ENCODE measurements at regions not wholly inside any gene's neighbourhood (a gene's known extent, or its start where the extent isn't known, plus 50 kb on each side); places are given as distances from the start of the nearest gene placed in this dataset.

- H2BK15ac ChIP-seq (ENCODE audit: low read length) = no peak overlapping the region
- no peak overlapping the region for H3K9ac ChIP-seq (replicated peaks in 1 of 4; ENCODE audit: extremely low read depth in 1 of 4, low read depth in 3 of 4, low read length in 3 of 4)
- H3K18ac ChIP-seq (ENCODE audit: extremely low read depth, low read length) = no peak overlapping the region
- no peak overlapping the region for H4K5ac ChIP-seq (ENCODE audit: insufficient read length, low read depth, low read length)
- no peaks in the 10 kb centered on the region for H4K20me1 ChIP-seq (replicated peaks in 1 of 2; ENCODE audit: control insufficient read depth in 1 of 2, insufficient read depth in 2 of 2, low read length in 2 of 2)
- H3K56ac ChIP-seq (replicated peaks; ENCODE audit: insufficient read length, low read depth, low read length) = no peak overlapping the region
- H3K79me2 ChIP-seq (ENCODE audit: control insufficient read depth in 1 of 2, insufficient read depth in 2 of 2, low read length in 2 of 2) = no peaks in the 10 kb centered on the region
- no peak overlapping the region for H3K27ac ChIP-seq (ENCODE audit: low read depth, low read length)
- FAIRE-seq = no peak
- no peak overlapping the region for H2BK120ac ChIP-seq (replicated peaks; ENCODE audit: low read depth, low read length)
- no peak overlapping the region for H3K23ac ChIP-seq (ENCODE audit: insufficient read length)
- H3K14ac ChIP-seq (ENCODE audit: insufficient read length) = no peak overlapping the region
- no peak overlapping the region for H2BK20ac ChIP-seq (ENCODE audit: low read length)
- H3K23me2 ChIP-seq (ENCODE audit: low read depth, low read length) = no peaks in the 10 kb centered on the region
- ChIA-PET POLR2A (ENCODE audit: partially characterized antibody) (no interaction called here), CTCF (ENCODE audit: partially characterized antibody) (interaction anchor here (0.6 to 4.3 kb wide), 4 partner anchors 9 to 857 kb away, joined by 3 to 13 read pairs (median 4); no protein-coding TSS in a partner anchor)
- no peak overlapping the region for H4K8ac ChIP-seq (ENCODE audit: extremely low read depth, insufficient read depth, low read length)
- TF ChIP-seq SIX5 (IDR thresholded peaks at IDR 0.05; ENCODE audit: low read depth, low read length) = no peak
- no peak for TF ChIP-seq EGR1 (IDR thresholded peaks at IDR 0.05; ENCODE audit: borderline replicate concordance, low read depth, low read length)
- no peak for TF ChIP-seq RBBP5 (IDR thresholded peaks at IDR 0.05; ENCODE audit: borderline replicate concordance, low read depth, low read length)
- no peak for TF ChIP-seq SP2 (IDR thresholded peaks at IDR 0.05; ENCODE audit: low read length)
- no peak for TF ChIP-seq CBX5 (IDR thresholded peaks at IDR 0.05; ENCODE audit: low read depth, low read length)
- no peak for TF ChIP-seq RXRA (IDR thresholded peaks at IDR 0.05; ENCODE audit: insufficient read depth, low read depth, low read length)
- TF ChIP-seq ATF2 (IDR thresholded peaks at IDR 0.05; ENCODE audit: low read length) = no peak
- no peak for TF ChIP-seq GABPA (IDR thresholded peaks at IDR 0.05; ENCODE audit: borderline replicate concordance, insufficient read depth, low read length)
- TF ChIP-seq HDAC6 (IDR thresholded peaks at IDR 0.05; ENCODE audit: low read depth, low read length) = no peak
- no peak for TF ChIP-seq POLR2AphosphoS5 (IDR thresholded peaks at IDR 0.05; ENCODE audit: low read depth, low read length)
- TF ChIP-seq JUN (IDR thresholded peaks at IDR 0.05; ENCODE audit: low read depth, low read length) = no peak
- no peak for TF ChIP-seq TAF7 (optimal IDR thresholded peaks at IDR 0.05; ENCODE audit: borderline replicate concordance, low read depth, low read length)
- no peaks in the 10 kb centered on the region for H3K79me1 ChIP-seq (ENCODE audit: low read depth, low read length)
- H2BK12ac ChIP-seq (ENCODE audit: low read depth, low read length) = no peak overlapping the region
- H3K4me3 ChIP-seq (ENCODE audit: extremely low read depth in 1 of 4, insufficient read depth in 2 of 4, low read depth in 3 of 4, low read length in 4 of 4) = no peak overlapping the region
- no peak overlapping the region for H2AFZ ChIP-seq (ENCODE audit: low read length)
- H3K4me1 ChIP-seq (replicated peaks in 1 of 4; ENCODE audit: control insufficient read depth in 3 of 4, insufficient read depth in 4 of 4, low read length in 3 of 4) = no peaks in the 10 kb centered on the region
- H2AK5ac ChIP-seq (ENCODE audit: low read depth, low read length) = no peak overlapping the region
- no peak overlapping the region for H3K4me2 ChIP-seq (ENCODE audit: insufficient read depth in 1 of 2, low read depth in 2 of 2, low read length in 2 of 2)
- no peak overlapping the region for H4K91ac ChIP-seq (replicated peaks; ENCODE audit: insufficient read length, low read length)
- no peaks in the 10 kb centered on the region for H3K27me3 ChIP-seq (replicated peaks in 1 of 4; ENCODE audit: control insufficient read depth in 3 of 4, extremely low read depth in 1 of 4, insufficient read depth in 3 of 4, low read length in 3 of 4)
- H3K4ac ChIP-seq (replicated peaks; ENCODE audit: insufficient read length, low read depth, low read length) = no peak overlapping the region
- H3K36me3 ChIP-seq (ENCODE audit: control insufficient read depth in 2 of 4, insufficient read depth in 4 of 4, low read length in 3 of 4) = no peaks in the 10 kb centered on the region
- H2BK5ac ChIP-seq (ENCODE audit: low read depth, low read length) = no peak overlapping the region
- DNase-seq (ENCODE audit: low read depth in 1 of 2, low spot score in 2 of 2) = no peak
- H3K9me3 ChIP-seq (ENCODE audit: insufficient read depth in 2 of 2, low read depth in 1 of 2, low read length in 1 of 2) = peaks cover 0 to 4% of the 10 kb centered on the region in 2 experiments; a peak in 1 of 4 replicates
- WGBS, 2 experiments (ENCODE audit: extremely low coverage in 1 of 2, insufficient coverage in 1 of 2, insufficient read length in 1 of 2, insufficient replicate concordance in 2 of 2, low coverage in 1 of 2, low lambda C conversion rate in 2 of 2, missing lambda C conversion rate in 1 of 2) = 94% methylated on average over 3 of the region's 3 CpGs; no CpG with 5 or more reads in 1 of the 2 experiments
These were observed 202.6 kb downstream of the TMA16 start for GRCh38 chr4:163697121-163697520.

Measured in H1 (cell line).